ENCODE measurements at regions not wholly inside any gene's neighbourhood (a gene's known extent, or its start where the extent isn't known, plus 50 kb on each side); places are given as distances from the start of the nearest gene placed in this dataset.
"Not testable (repeated sequence)": the region's sequence is repeated elsewhere in the genome, so short reads cannot be mapped to it uniquely, and the experiment has no call there.

GRCh38 chrX:39398215-39398962, 597.1 kb downstream of the MID1IP1 start:
- DNase-seq (ENCODE audit: low read depth in 2 of 2): no peak

GRCh38 chrX:39398963-39399261, 597.7 kb downstream of the MID1IP1 start:
- DNase-seq (ENCODE audit: low read depth in 2 of 2): peak in 1 of 2 donors; percentile 1

DNA sequence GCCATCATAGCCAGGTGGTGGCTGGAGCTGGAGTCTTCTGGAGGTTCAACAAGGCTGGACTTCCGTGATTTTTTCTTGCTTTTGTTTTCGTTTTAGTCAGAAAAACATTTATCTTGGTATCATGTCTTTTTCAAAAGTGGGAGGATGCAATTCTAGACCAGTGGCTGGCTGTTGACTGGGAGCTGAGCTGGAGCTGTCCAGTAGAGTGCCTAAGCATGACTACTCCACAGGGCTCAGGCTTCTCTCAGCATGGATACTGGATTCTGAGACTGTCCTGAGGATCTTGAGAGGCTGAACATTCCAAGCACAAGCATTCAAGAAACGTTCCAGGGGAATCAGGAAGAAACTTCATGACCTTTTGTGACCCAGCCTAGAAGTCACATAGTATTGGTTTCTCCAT, 598.1 kb downstream of the MID1IP1 start:
- DNase-seq (ENCODE audit: low read depth in 2 of 2): peak in 1 of 2 donors; percentile 3

GRCh38 chrX:39401483-39402110, 600.3 kb downstream of the MID1IP1 start:
- no peak for DNase-seq (ENCODE audit: low read depth in 2 of 2)

DNA sequence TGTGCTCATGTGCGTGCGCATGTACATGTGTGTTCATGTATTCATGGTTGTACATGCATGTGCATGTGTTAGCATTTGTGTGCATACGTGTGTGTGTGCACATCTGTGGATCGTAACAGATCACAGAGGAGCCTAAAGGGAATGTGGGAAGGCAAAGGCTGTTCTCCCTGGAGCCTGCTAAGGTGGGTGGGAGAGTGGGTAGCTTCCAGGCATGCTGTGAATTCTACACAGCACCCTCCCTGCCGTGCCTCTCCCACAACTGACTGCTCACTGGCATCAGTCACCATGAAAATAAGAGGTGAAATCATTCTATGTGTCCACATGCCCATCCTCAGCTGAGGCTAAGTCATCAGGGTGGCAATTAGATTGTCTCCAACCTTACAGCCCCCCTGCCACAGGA, 600.9 kb downstream of the MID1IP1 start:
- no peak for DNase-seq (ENCODE audit: low read depth in 2 of 2)

GRCh38 chrX:39406799-39407198, 605.5 kb downstream of the MID1IP1 start:
- no peak for DNase-seq (ENCODE audit: low read depth in 2 of 2)

GRCh38 chrX:39409246-39409917, 608.1 kb downstream of the MID1IP1 start:
- no peak for DNase-seq (ENCODE audit: low read depth in 2 of 2)

DNA sequence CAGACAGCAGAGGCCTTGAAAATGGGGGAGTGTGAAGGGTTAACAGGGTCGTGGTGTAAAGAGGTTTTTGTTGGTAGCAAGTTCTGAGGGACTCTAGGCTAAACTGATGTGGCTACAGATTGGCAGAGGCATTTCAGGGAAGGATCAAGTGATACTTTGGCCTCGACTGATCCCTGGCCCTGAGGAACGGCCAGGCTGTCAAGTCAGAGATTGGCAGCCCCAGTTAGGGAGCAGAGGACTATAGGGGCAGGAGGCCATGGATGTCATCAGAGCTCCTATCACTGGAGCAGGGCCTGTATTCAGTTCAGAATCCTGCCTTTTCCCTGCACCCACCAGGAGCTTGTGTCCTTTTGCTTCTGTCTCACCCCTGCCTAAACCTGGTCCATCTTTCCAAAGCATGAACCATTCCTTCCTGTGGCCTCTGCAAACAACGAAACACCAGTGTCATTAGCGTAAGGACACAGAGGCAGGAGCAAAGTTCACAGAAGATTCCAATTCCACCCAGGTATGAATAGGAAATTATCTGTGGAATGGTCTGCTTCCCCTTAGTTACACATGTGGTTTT, 613.1 kb downstream of the MID1IP1 start:
- no peak for DNase-seq (ENCODE audit: low read depth in 2 of 2)

GRCh38 chrX:39416547-39417260, 615.4 kb downstream of the MID1IP1 start:
- DNase-seq (ENCODE audit: low read depth in 2 of 2): no peak

DNA sequence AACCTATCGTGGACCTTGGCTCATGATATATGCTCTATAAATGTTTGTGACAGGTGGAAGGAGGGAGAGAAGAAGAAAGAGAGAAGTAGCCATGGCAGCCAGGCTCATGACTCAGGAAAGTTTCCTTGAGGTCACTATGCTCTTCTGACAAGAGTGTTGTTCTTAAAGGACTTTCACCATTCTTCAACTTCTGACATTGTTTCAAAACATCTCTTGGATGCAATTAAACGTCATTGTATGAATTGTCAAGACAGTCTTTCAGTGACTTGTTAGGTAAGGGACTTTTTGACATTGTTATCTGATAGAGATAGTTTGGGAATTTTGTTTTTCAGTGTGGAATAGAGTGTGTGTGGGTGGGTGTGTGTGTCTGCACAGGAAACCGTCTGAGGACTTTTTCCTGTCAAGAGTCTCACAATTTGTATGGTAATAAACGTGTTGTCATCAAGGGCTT, 617.0 kb downstream of the MID1IP1 start:
- peak in 1 of 2 donors; percentile 54 for DNase-seq (ENCODE audit: low read depth in 2 of 2)

DNA sequence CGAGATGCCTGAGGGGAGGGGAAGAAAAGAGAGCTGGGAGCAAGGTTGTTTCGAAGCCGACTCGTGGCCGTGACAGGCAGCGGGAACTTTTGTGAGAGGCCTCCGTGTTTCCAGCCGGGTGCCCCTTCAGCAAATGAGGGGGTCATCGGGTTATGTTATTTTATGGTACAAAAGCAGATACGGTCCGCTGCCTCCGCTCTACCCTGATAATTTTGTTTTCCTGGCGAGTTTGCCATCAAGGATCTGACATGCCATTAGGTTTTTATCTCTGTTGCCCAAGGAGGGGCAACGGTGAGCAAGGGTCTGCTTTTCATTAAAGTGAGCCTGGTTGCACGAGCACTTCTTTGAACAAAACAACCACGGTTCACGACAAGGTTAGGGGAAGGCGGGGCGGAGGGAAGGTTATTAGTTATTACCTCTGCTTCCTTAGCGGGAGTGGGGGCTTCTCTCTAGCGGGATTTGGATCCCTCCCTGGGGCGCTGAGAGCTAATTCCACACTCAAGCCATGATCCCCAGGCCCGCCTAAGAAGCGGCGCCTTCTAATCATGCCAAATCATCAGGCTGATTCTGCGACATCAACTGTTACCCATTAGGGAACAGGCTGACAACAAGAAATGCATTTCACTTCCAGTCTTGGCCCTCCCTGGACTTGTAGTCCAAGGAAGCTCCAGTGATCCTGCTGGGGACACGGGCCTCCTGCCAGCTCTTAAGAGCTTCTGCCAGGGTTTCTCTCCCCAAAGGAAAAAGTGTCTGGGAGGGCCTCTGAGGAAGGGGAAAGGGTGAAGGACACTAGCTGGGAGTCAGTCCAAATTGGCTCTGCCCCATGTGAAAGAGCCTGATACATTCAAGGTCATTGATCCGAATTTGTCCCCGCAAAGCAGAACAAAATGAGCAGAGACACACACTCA, 617.7 kb downstream of the MID1IP1 start:
- DNase-seq (ENCODE audit: low read depth in 2 of 2): peak in 1 of 2 donors; percentile 24

DNA sequence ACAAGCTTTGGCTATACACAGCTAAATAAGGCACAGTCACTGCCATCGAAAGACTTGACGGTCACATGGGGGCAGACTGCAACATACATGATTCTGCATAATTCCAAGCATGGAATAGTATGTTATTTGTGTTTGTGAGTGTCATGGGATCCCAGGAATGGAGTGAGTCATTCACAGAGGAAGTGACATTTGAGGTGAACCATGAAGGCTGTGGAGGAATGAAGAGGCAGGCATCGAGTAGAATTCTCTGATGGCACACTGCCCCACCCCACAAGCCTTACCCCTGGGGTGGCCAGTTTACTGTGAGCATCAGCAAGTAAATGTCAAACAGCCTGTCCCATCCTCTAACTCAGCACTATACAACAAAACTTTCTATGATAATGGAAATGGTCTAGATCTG, 619.7 kb downstream of the MID1IP1 start:
- DNase-seq (ENCODE audit: low read depth in 2 of 2): no peak

- DNase-seq (ENCODE audit: low read depth in 2 of 2): no peak
These were observed 624.0 kb downstream of the MID1IP1 start for GRCh38 chrX:39425124-39425806.

GRCh38 chrX:39426101-39426500, 624.8 kb downstream of the MID1IP1 start:
- no peak for DNase-seq (ENCODE audit: low read depth in 2 of 2)

- no peak for DNase-seq (ENCODE audit: low read depth in 2 of 2)
These were observed 626.2 kb downstream of the MID1IP1 start for GRCh38 chrX:39427492-39427891.

GRCh38 chrX:39427906-39428305, 626.6 kb downstream of the MID1IP1 start:
- no peak for DNase-seq (ENCODE audit: low read depth in 2 of 2)

DNA sequence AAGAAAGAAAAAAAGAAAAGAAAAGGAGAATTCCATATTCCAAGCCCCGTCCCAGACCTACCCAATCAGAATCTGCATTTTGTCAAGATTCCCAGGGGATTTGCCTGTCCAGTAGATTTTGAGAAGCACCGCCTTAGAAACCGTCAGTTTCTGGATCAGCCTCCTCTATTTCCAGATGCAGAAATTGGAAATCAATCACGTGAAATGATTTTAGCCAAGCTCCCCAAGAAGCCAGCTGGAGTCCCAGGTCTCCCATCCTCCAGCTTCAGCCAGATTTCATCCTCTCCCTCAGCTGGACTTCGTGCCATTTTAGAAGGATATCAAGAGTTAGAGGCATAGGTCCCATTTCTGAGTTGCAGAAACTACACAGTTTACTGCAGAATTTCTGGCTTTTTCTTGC, 629.3 kb downstream of the MID1IP1 start:
- DNase-seq (ENCODE audit: low read depth in 2 of 2): no peak

- DNase-seq (ENCODE audit: low read depth in 2 of 2): no peak
These were observed 630.6 kb downstream of the MID1IP1 start for GRCh38 chrX:39431893-39432292.

- DNase-seq (ENCODE audit: low read depth in 2 of 2): not testable (repeated sequence)
These were observed 633.4 kb downstream of the MID1IP1 start for GRCh38 chrX:39434671-39435070.

GRCh38 chrX:39436538-39436937, 635.3 kb downstream of the MID1IP1 start:
- not testable (repeated sequence) for DNase-seq (ENCODE audit: low read depth in 2 of 2)

All from lung microvascular endothelial cell (primary cell).